Ectodermal cell (in vitro differentiated cells): ENCODE measurements at regions not wholly inside any gene's neighbourhood (a gene's known extent, or its start where the extent isn't known, plus 50 kb on each side); places are given as distances from the start of the nearest gene placed in this dataset.

Source experiments
- H3K27ac ChIP-seq: 2 replicates; pipeline ENCODE4 v1.7.0; 2013; ENCODE audit warnings: mild to moderate bottlenecking, low read depth, low read length; ENCODE audit not compliant: insufficient read depth, poor library complexity, severe bottlenecking
- H3K27me3 ChIP-seq: 2 replicates; pipeline ENCODE4 v1.7.0; 2013; ENCODE audit warnings: mild to moderate bottlenecking, low read length; ENCODE audit not compliant: insufficient read depth, control insufficient read depth, poor library complexity, severe bottlenecking
- H3K36me3 ChIP-seq: one replicate; pipeline ENCODE4 v1.7.0; 2013; ENCODE audit warnings: low read length; ENCODE audit not compliant: control insufficient read depth, insufficient read depth
- H3K4me1 ChIP-seq: one replicate; pipeline ENCODE4 v1.7.0; 2013; ENCODE audit warnings: low read length; ENCODE audit not compliant: control insufficient read depth, insufficient read depth
- H3K4me3 ChIP-seq: 2 replicates; pipeline ENCODE4 v1.7.0; 2013; ENCODE audit warnings: low read depth, low read length, control low read depth; ENCODE audit not compliant: insufficient read depth
- H3K9me3 ChIP-seq: 2 replicates; pipeline ENCODE4 v1.7.0; 2013; ENCODE audit warnings: mild to moderate bottlenecking, low read length, moderate library complexity; ENCODE audit not compliant: control insufficient read depth
- WGBS, 2 experiments: methylation state at CpG; one replicate each; pipeline ENCODE4 v1.1.7; 2013; ENCODE audit warnings: missing lambda C conversion rate in 2 of 2; 5-methylcytosine and 5-hydroxymethylcytosine counted together

DNA sequence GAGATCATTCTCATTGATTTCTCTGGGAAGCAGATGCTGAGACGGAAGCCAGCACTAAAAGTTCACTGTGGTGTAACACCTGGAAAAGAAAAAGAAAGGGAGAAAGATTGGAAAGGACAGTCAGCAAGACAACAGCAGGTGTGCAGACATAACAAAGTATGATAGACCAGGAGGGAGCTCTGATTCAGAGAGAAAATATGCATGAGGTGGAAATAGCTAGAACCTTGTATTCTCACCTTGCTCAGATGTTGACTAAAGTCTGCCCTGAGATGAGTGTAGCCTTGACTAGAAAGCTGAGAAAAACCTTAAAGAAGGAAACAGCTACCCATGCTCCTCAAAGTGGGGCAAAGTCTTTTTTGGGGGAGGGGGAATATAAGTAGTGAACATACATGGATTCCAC is 1711.8 kb downstream of the EFNB2 start:
- 92 to 94% methylated on average over 1 of the region's 1 CpG for WGBS, 2 experiments
- Histone ChIP-seq H3K36me3 (no peaks in the 10 kb centered on the region), H3K27me3 (no peaks in the 10 kb centered on the region), H3K4me1 (no peaks in the 10 kb centered on the region), H3K9me3 (no peaks in the 10 kb centered on the region), H3K4me3 (no peak overlapping the region), H3K27ac (no peak overlapping the region)

DNA sequence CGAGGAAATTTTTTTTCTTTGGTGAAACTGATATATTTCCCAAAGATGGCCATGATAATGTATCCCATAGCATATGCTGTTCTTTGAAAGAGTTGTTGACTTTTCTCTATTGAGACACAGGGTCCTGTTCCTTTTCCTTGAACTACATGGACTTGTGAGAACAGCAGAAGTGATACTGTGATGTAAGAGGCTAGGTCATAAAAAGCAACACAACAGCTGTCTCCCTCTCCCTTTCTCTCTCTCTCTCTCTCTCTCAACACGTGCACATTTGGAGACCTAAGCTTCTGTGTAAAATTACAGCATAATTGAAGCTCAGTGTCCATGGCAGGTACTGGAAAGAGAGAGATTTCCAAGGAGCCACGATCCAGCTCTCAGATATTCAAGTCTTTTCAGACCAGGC is 1712.4 kb downstream of the EFNB2 start:
- no peaks in the 10 kb centered on the region for H3K9me3 ChIP-seq
- no peaks in the 10 kb centered on the region for H3K4me1 ChIP-seq
- no peak overlapping the region for H3K27ac ChIP-seq
- H3K27me3 ChIP-seq: no peaks in the 10 kb centered on the region
- no peak overlapping the region for H3K4me3 ChIP-seq
- 60 to 92% methylated on average over 2 to 3 of the region's 3 CpGs for WGBS, 2 experiments
- no peaks in the 10 kb centered on the region for H3K36me3 ChIP-seq

DNA sequence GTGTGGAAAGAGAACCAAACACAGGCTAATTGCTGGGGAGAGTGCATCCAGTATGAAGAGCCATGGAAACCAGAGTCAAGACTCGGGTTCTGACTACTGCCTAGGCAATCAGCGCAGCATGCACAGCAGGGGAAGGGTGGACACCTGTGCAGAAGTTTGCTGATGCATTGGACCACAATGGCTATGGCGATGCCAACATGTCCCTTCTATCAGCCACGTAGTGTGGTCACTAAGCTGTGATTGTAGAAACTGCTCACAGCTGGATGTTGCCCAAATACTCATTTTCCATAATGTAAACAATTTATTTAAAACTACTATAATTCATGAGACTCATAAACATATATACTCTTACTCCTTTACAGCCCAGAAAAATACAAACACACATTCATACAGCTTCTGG is 1718.2 kb downstream of the EFNB2 start:
- WGBS, 2 experiments: 90 to 99% methylated on average over 4 of the region's 4 CpGs
- H3K4me1 ChIP-seq: no peaks in the 10 kb centered on the region
- no peaks in the 10 kb centered on the region for H3K9me3 ChIP-seq
- H3K27ac ChIP-seq: no peak overlapping the region
- no peak overlapping the region for H3K4me3 ChIP-seq
- H3K27me3 ChIP-seq: no peaks in the 10 kb centered on the region
- H3K36me3 ChIP-seq: no peaks in the 10 kb centered on the region

DNA sequence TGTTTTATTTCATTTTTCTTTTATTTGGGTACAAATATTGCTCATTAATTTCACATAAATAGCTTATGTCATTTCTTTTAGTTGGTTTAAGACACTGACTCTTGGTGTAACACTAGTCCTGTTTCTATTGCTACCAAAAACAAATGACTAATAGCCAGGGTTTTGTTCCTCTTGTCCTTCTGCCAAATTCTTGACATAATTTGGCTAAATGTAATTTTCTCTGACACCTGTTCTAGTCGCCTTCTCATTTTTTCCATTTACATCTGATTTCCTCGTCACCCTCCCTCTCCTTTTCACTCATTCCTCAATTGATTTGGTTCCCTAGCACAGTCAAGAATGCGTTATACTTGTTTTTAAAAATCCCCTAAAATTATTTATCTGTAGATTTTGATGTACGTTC is 1718.7 kb downstream of the EFNB2 start:
- no peaks in the 10 kb centered on the region for H3K9me3 ChIP-seq
- no peaks in the 10 kb centered on the region for H3K36me3 ChIP-seq
- no peaks in the 10 kb centered on the region for H3K27me3 ChIP-seq
- no peak overlapping the region for H3K27ac ChIP-seq
- 90 to 91% methylated on average over 2 to 4 of the region's 4 CpGs for WGBS, 2 experiments
- H3K4me3 ChIP-seq: no peak overlapping the region
- no peaks in the 10 kb centered on the region for H3K4me1 ChIP-seq

DNA sequence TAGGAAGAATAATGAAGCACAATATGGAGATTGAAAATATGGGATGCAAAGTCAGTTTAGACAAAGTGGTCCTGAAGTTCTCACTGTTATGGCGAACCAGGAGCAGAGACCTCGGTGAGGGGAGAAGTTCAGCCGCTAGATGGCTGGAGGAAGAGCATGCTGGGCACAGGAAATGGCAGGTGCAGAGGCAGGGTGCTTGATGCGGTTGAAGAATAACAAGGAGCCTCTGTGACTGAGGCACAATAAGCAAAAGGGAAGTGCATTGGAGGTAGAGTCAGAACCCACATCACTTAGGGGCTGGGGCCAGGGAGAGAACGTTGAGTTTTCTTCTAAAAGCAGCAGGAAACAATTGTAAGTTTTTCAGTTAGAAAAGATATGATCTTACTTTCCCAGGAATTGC is 1725.2 kb downstream of the EFNB2 start:
- no peaks in the 10 kb centered on the region for H3K9me3 ChIP-seq
- 92 to 97% methylated on average over 5 of the region's 5 CpGs for WGBS, 2 experiments
- H3K27ac ChIP-seq: no peak overlapping the region
- no peaks in the 10 kb centered on the region for H3K36me3 ChIP-seq
- H3K4me1 ChIP-seq: no peaks in the 10 kb centered on the region
- no peak overlapping the region for H3K4me3 ChIP-seq
- no peaks in the 10 kb centered on the region for H3K27me3 ChIP-seq

DNA sequence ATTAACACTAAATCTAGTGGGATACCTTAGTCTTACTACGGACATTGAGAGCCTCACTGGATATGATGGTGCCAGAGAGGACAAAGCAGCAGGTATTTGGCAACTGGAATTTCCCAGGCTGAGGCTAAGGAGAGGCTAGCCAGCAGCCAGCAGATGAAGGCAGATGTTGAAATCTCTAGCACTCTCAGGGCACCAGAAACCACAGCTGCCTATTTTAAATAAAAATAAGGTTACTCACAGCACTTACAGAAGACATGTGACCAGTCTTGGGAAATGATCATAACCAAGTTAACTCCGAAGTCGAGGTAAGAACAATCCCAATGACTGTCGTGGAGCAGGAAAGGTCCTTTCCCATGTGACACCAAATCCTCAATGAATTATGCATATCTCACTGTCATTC is 1726.0 kb downstream of the EFNB2 start:
- Histone ChIP-seq H3K9me3 (no peaks in the 10 kb centered on the region), H3K36me3 (no peaks in the 10 kb centered on the region), H3K4me3 (no peak overlapping the region), H3K27ac (no peak overlapping the region), H3K27me3 (no peaks in the 10 kb centered on the region), H3K4me1 (no peaks in the 10 kb centered on the region)
- 91 to 97% methylated on average over 4 of the region's 4 CpGs for WGBS, 2 experiments

DNA sequence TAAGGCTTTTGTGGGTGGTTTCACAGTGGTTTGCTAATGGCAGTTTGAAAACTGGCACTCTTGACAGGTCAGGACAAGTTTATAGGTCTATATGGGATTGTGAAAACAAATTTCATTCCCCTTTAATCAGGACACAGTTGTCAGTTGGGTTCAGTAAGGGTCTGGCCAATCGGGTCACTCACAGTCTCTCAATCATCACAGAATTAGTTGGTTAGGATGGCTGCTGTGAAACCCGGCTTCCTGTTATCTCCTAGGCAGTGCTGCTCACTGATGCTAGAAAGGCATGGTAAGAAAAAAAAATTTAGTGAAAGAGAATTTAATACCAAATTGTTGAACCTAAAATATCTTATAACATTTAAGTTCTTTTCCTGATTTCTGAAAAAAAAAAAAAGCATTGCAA is 1730.1 kb downstream of the EFNB2 start:
- WGBS, 2 experiments: 93% methylated on average over 2 of the region's 2 CpGs

DNA sequence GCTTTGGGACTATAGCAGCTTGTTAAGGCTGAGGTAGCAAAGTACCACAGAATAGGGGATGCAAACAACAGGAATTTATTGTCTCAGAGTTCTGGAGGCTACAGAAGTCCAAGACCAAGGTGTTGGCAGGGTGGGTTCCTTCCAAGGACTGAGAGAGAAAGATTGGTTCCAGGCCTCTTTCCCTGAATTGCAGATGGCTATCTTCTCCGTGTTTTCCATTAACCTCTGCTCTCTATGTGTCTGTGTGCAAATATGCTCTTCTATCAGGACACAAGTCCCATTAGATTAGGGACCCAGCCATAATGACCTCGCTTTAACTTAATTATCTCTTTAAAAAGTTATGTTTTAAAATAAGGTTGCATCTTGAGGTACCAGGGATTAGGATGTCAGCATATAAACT is 1732.9 kb upstream of the SLC10A2 start:
- Histone ChIP-seq H3K4me1 (no peaks in the 10 kb centered on the region), H3K27ac (no peak overlapping the region), H3K27me3 (no peaks in the 10 kb centered on the region), H3K36me3 (no peaks in the 10 kb centered on the region), H3K9me3 (no peaks in the 10 kb centered on the region), H3K4me3 (no peak overlapping the region)
- WGBS, 2 experiments: 82 to 85% methylated on average over 1 to 2 of the region's 2 CpGs

More for the DNA sequence above, 1730.1 kb downstream of the EFNB2 start:
- Histone ChIP-seq H3K27ac (no peak overlapping the region), H3K27me3 (no peaks in the 10 kb centered on the region), H3K4me3 (no peak overlapping the region), H3K36me3 (no peaks in the 10 kb centered on the region), H3K9me3 (no peaks in the 10 kb centered on the region), H3K4me1 (no peaks in the 10 kb centered on the region)

DNA sequence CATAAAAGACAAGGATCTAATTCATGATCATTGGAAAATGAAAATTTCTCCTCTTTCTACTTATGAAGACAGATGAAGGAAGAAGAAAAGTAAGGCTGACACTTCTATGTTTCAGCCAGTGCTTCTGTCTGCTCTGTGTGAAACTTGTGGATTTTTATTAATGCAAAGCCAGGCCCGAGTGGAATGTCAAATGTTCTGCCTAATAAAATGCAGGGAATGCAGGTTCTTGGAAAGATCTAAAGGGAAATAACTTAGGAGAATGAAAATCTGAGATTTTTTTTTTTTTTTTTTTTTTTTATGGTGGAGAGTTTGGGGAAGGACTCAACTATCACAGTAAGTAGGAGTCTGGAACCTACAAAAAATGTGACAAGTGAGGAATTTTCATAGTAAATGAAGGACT is 1732.3 kb upstream of the SLC10A2 start:
- H3K4me1 ChIP-seq: no peaks in the 10 kb centered on the region
- H3K36me3 ChIP-seq: no peaks in the 10 kb centered on the region
- H3K27ac ChIP-seq: no peak overlapping the region
- no peak overlapping the region for H3K4me3 ChIP-seq
- H3K9me3 ChIP-seq: no peaks in the 10 kb centered on the region
- H3K27me3 ChIP-seq: no peaks in the 10 kb centered on the region
- 82 to 83% methylated on average over 1 of the region's 1 CpG for WGBS, 2 experiments

DNA sequence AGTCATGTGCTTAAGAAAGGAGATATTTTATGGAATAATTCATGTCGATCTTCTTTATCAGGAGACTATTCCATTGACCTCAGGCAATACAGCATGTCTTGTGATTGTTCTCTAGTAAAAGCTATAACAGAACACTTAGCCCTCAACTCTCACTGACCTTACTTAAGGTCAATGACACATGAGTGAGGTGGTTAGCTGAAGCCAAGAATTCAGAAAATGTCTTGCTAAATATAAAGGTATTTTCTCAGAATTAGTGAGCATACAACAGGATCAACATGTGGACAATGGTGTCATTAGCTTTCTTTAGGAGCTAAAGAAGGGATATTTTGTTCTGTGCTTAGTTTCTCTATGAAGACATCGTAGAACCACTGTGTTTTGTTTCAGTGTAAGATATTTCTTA is 1730.4 kb upstream of the SLC10A2 start:
- no peaks in the 10 kb centered on the region for H3K4me1 ChIP-seq
- 93 to 100% methylated on average over 2 of the region's 2 CpGs for WGBS, 2 experiments
- no peak overlapping the region for H3K4me3 ChIP-seq
- no peaks in the 10 kb centered on the region for H3K9me3 ChIP-seq
- H3K36me3 ChIP-seq: no peaks in the 10 kb centered on the region
- no peaks in the 10 kb centered on the region for H3K27me3 ChIP-seq
- H3K27ac ChIP-seq: no peak overlapping the region

DNA sequence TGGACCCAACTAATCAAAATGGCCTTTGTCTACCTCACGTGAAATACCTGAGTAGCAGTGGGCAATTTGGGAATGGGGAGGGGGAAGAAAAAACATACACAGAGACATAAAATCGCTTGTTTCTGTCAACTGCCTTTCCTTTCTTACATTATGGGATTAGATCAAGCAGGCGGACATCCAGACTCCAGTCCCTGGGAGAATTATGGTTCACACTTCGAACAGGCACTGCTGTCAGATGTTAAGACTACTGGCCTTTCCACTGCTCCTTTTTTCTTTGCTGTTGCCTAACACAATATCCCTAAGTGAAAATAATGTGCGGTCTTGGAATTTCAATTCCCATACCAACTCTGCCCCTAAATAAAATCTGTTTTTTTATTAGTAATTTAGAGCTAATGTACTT is 1719.7 kb upstream of the SLC10A2 start:
- Histone ChIP-seq H3K27me3 (no peaks in the 10 kb centered on the region), H3K4me3 (no peak overlapping the region), H3K27ac (no peak overlapping the region), H3K36me3 (no peaks in the 10 kb centered on the region), H3K4me1 (no peaks in the 10 kb centered on the region), H3K9me3 (no peaks in the 10 kb centered on the region)
- WGBS, 2 experiments: 88 to 95% methylated on average over 4 to 5 of the region's 5 CpGs
